CD4-positive, alpha-beta T cell treated with Interleukin-4 for 1 hour (primary cell): ENCODE measurements at regions not wholly inside any gene's neighbourhood (a gene's known extent, or its start where the extent isn't known, plus 50 kb on each side); places are given as distances from the start of the nearest gene placed in this dataset.
"Not testable (repeated sequence)": the region's sequence is repeated elsewhere in the genome, so short reads cannot be mapped to it uniquely, and the experiment has no call there.

Experiments
- DNase-seq, 2 donors: peaks; one replicate each; pipeline ENCODE4 v3.0.0-alpha.2; 2020 to 2022

DNA sequence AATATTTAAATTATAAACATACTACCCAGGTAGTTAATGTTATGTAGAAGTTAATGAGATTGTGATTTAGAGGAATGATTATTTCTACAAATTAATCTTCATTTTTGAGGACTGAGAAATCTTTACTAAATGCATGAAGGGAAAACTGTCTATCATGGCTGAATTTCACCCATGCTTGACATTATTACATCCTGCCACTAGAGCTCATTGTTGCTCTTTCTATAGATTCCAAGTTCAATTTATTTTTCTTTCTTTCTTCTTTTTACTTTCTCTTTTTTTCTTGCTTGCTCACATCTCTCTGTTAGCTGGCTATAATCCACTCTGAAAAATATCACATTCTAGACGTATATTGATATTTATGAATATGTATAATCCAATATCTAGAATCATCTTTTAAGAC is 505.0 kb upstream of the KLHL1 start:
- DNase-seq, result no peak

DNA sequence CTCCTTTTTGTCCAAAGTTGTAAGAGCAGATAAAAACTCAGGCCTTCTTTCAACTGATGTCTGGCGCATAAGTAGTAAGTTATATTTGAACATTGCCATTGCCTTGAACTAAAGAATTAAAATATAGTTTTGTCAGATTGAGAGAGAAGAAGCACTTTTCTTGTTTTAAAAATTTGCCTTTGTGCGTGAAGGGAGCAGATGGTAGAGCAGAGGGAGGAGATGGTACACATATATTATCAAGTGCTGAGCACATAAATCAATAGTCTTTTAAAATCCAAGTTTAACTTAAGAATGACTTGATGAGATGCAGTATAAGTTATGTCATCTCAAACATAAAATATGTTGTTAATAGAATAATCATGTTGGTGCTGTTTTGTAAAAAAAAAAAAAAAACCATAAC is 504.6 kb upstream of the KLHL1 start:
- no peak for DNase-seq

DNA sequence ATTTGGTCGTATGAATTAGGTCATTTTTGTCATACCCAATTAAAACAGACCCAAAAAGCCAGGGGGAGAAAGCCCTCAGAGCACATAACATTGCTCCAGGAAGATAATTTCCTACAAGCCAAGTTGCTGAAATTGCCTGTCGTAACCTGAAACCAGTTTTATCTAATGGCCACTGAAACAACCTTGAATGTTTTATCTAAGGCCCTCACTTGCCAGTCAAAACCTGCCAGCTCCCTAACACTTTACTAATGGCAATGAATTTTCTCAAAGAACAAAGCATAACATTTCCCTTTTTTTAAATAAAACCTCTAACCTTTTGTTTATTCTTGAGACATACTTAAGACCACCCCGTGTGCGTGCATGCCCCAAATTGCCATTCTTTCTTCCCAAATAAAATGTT is 496.2 kb upstream of the KLHL1 start:
- no peak for DNase-seq

DNA sequence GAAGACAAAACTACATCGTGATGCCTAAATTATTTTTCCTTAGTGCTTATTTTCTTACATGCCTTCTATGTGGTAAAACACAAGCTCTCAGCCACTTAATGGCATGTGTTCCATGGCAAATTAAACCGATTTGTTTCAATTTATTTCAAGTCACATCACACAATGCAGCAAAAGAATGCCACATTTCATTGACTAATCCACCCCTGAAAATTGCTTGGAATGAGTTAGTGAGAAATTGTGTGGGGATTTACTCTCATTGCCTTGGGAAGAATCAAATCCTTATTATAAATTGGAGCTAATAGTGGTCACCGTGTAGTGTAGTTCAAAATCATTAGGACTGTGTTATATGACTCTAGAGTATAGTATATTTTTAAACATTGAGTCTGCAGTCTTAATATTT is 485.5 kb upstream of the KLHL1 start:
- no peak for DNase-seq

DNA sequence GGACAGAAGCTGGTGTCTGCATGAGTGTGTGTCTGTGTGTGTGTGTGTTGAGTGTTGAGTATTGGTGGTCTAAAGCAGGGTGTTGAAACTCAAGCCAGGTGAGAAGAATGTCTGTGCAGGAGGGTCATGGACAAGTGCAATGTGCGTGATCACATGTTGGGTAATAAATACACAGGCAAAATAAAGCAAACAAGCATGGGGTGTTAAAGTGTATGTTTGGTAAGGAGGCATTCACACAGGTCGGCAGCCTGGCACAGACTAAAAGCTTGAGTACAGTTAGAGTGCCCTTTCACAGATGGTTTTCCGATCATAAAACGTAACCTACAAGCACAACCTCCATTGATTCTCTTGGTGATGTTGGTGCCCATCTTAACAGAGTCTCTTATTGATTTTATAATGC is 476.9 kb upstream of the KLHL1 start:
- DNase-seq, result no peak

DNA sequence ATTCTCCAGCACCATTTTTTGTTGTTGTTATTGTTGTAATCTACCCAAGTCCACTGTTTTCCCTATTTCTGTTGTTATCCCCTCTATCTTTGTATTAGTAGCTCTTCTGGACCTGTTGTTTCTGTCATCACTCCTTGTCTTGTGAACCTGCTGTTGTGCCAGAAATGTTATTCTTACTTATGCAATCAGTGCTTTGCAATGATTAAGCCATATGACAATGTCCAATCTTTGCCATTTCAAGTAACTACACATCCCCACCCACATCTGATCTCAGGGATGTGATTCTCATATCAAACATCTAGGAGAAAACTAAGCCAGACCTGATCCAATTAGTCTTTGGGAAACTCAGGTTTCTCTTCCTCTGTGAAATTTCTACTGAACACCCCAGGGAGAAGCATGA is 472.6 kb upstream of the KLHL1 start:
- DNase-seq, result no peak

DNA sequence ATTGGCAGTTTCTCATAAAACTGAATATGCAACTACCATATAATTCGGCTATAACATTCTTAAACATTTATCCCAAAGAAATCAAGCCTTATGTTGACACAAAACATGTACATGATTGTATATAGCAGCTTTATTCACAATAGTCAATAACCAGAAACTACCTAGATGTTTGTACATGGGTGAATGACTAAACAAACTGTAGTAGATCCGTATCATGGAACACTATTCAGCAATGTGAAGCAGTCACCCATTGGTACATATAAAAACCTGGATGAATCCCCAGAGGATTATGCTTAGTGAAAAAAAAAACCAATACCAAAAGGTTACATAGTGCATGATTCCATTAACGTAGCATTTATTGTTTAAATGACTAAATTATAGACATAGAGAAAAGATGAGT is 471.7 kb upstream of the KLHL1 start:
- no peak for DNase-seq

DNA sequence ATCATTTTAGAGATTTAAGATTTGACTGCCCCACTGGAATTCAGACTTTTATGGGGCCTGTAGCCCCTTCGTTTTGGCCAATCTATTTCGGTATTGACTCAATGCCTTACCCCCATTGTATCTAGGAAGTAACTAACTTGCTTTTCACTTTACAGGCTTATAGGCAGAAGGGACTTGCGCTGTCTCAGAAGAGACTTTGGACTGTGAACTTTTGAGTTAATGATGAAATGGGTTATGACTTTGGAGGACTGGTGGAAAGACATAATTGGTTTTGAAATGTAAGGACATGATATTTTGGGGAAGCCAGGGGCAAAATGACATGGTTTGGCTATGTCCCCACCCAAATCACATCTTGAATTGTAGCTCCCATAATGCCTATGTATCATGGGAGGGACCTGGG is 463.0 kb upstream of the KLHL1 start:
- no peak for DNase-seq

DNA sequence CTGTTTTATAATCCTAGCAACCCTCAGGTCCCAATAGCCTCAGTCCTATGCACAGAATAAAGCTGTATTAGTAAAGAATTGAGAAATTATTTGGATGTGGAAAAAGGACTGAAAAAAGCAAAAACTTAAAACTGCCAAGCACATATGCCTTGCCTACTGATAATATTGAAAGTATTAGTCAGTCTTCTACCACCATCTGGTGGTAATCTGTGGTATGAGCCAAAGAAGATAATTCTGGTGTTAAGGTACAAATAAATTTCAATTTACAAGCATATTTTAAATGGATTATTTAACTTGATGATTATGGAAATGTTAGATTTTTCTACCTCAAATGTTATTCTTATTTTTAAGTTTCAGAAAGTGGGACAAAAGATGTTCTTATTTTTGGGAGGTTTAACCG is 460.3 kb upstream of the KLHL1 start:
- no peak for DNase-seq

DNA sequence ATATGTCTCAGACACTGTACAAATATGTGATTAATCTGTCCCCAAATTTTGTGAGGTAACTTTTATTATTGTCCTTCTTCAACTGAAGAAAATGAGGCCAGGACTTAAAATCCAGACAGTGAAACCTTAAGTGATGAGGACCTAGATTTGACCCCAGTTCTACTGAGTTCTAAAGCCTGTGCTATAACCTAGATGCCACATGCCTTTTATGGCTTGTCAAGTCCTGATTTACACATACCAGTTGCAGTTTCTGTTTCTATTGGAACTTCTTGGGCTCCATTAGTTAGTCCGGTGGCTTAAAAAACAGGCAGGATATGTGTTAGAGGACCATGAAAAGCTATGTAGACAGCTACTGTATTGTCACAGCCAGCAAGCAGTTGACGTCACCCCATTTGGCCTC is 436.5 kb upstream of the KLHL1 start:
- no peak for DNase-seq

DNA sequence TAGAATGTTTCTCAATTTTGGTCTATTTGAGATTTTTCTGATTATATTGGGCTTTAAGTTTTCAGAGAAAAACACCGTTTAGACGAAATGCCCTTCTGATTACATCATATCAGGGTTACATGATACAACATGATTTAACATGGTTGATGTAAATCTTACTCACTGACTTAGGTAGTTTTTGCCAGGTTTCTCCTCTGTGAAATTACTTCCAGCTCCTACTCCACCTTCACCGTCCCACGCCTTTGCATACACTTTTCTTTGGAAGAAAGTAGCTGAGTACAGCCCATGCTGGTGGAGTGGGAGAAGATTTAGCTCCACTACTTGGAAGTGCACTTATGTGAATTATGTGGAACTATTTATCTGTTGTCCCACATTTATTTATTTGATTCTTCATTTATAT is 433.2 kb upstream of the KLHL1 start:
- DNase-seq, result no peak

DNA sequence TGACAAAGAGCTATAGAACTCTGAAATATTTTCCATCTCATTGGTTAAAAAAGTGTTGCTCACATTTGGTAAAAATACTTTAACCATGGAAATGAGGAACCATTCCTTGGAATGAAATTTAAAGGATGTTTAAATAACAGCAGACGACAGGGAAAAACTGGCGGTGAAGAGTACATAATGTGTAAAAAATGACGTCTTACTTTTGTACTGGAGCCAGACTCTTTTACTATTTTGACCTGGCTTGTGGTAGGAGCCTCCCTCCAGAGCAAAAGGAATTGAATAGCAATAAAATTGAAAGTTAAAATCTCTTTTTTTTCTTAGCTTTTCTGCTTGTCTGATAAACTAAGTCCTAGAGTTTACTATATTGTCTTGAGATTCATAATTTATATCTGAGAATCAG is 426.2 kb upstream of the KLHL1 start:
- DNase-seq, result no peak

DNA sequence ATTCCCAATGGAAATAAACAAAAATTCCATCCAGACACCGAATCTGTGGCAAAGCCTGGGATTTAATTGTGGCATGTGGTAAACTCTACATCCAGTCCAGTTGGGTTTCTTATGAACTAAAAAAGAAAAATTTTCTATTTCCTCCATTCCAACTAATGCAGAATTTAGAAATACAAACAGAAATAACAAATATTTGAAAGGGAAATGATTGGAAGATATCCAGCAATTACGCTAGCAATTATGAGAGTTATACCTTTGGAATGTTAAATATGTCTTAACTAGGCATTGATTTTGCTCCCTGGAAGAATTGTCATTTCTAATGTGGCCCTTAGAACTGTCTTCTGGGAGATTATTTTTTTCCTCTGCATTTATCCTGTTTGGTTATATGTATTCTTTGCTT is 421.4 kb upstream of the KLHL1 start:
- no peak for DNase-seq

DNA sequence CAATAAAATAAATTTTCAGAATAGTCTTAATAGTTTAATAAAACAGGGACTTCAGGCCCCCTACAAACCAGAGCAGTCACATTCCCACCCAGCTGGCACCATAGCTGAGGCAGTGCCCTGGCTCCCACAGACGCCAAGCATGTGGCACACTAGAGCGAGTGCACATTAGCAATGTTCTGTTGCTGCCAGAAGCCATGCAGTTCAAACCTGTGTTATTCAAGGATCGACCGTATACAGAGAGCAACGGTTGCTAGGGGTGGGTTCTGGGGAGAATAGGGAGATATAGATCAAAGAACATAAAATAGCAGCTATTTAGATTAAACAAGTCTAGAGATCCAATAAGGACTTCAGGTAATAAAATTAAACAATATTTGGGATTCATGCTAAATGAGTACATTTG is 419.3 kb upstream of the KLHL1 start:
- DNase-seq, result no peak

DNA sequence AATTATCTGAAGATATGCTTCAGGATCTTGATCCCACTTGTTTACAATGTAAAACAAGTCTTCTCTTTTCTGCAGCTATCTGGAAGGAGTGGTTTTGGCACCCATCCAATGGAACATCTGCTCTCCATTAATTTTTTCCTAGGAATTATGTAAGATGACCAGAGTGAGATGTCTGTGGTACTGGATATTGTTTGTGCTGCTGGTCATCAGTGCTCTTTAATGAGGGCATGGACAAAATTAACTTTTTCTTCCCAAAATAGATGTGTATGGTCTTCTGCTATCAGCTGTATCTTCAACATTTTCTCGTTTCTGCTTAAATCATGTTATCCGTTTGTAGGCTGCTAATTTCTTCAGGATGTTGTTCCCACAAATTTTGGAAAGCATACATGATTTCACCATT is 415.4 kb upstream of the KLHL1 start:
- no peak for DNase-seq

DNA sequence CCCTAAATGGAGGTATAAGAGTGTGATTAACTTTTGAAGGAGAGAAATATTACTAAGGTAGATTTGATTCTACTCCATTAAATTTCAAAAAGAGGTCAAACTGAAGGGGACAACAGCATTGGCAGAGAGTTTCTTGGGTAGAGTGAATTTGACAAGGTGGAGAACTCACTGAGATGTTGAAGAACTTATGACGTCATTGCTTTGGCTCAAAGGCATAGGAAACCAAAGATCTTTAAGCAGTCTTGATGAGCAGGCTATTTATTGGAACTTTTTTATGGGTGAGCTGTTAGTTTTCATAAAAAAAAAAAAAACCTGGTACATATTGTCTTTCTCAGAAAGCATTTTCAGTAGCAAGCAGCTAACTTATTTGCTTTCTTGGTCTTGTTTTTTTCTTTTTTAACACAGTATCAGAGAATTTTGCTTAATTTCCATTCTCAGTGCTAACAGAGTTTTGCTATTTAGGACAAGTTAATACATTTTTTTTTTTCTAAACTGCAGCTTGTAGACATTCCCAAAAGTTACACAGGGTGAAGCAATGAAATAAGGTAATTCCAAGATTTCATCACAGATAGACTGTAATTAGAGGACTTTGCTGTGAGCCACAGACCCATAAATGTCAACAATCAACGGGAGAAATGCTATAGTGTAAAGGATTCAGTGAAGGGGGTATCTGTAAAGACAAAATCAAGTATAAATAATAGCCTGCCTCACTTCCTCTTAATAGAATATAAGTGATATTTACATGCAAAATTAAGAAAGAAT is 412.2 kb upstream of the KLHL1 start:
- no peak for DNase-seq

DNA sequence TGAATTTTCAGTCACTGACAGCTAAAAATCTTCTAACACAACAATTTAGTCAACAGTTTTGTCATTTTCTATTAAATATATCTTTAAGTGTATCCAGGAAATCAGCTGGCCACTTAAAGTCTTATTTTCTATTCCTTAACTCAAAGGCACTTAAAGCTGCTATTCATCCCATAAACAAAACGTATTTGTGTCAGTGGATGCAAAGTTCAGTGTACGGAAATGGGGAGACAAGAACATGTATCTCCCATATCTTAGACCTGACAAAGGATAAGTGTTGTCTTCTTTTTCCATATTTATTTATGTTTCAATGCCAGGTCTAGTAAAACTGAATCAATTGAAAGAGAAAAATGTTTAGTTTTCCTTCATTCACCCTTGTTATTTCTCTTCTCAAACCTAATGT is 409.8 kb upstream of the KLHL1 start:
- no peak for DNase-seq

DNA sequence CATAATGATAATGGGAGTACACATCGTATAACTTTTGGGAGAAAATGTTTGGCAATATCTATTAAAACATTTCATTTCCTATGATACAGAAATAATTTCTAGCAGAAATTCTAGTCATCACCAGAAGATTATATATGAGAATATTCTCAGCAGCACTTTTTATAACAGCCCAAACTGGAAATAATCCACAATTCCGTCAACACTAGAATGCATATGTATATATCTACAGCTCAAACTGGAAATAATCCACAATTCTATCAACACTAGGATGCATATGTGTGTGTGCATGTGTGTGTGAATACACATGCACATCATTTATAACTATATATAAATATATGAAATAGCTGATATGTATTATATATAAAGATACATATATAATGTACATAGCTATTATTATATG is 408.0 kb upstream of the KLHL1 start:
- no peak for DNase-seq

DNA sequence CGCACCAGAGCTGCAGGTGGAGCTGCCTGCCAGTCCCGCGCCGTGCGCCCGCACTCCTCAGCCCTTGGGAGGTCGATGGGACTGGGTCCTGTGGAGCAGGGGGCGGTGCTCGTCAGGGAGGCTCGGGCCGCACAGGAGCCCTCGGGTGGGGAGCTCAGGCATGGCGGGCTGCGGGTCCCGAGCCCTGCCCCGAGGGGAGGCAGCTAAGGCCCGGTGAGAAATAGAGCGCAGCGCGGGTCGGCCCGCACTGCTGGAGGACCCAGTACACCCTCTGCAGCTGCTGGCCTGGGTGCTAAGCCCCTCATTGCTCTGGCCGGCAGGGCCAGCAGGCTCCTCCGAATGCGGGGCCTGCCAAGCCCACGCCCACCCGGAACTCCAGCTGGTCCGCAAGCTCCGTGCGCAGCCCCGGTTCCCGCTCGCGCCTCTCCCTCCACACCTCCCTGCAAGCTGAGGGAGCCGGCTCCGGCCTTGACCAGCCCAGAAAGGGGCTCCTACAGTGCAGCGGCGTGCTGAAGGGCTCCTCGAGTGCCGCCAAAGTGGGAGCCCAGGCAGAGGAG is 403.7 kb upstream of the KLHL1 start:
- DNase-seq, result not testable (repeated sequence)

DNA sequence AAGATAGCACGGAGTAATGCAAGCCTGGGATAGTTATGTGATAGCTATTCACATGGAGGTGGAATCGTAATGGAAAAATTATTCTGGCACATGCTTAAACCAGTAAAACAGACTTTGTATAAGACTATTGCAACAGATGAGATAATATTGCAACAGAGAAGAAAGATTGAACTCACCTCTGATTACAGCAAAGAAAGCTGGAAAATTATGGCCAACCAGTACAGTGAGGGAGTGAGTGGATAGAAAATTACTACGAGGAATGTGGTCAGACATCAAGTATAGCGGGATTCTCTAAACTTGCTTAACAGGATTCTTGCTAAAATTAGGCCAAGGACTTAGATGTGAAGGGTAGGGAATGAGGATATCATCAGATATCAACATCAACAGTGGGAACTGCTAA is 397.6 kb upstream of the KLHL1 start:
- no peak for DNase-seq

DNA sequence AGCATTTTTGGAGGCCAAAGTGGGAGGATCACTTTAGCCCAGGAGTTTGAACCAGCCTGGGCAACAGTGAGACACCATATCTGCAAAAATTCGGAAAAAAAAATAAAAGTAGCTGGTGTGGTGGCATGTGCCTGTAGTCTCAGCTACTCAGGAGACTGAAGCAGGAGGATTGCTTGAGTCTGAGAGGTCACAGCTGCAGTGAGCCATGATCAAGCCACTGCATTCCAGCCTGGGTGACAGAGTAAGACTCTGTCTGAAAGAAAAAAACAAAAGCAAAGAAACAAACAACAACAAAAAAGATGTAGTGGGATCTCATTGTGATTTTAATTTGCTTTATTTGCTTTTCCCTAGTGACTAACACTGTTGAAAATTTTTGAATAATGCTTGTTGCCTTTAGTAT is 394.7 kb upstream of the KLHL1 start:
- no peak for DNase-seq

DNA sequence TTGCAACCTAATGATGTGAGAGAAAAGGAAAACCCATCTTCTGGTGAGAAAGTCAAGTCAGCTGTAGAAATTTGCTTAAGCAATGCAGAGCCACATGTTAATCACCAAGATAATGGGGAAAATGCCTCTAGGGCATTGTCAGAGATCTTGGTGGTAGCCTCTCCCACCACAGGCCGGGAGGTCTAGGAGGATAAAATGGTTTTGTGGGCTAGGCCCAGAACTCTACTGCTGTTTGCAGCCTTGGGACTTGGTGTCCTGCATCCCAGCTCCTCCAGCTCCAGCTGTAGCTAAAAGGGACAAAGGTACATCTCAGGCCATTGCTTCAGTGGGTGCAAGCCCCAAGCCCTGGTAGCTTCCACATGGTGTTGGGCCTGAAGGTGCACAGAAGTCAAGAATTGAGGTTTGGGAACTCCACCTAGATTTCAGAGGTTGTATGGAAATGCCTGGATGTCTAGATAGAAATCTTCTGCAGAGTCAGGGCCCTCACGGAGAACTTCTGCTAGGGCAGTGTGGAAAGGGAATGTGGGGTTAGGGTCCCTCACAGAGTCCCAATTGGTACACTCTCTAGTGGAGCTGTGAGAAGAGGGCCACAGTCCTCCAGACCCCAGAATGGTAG is 382.2 kb upstream of the KLHL1 start:
- no peak for DNase-seq

DNA sequence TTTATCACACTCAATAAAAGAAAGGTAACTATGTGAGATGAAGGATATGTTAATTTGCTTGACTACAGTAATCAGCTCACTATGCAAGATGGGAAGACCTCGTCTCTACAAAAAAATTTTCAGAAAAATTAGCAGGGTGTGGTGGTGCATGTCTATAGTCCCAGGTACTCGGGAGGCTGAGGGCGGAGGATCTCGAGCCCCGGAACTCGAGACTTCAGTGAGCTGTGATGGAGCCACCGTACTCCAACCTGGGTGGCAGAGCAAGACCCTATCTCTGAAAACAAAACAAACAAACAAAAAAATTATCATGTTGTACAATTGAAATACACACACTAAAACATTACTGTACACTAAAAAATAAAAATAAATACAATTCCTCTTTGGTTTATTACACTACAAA is 376.7 kb upstream of the KLHL1 start:
- no peak for DNase-seq

DNA sequence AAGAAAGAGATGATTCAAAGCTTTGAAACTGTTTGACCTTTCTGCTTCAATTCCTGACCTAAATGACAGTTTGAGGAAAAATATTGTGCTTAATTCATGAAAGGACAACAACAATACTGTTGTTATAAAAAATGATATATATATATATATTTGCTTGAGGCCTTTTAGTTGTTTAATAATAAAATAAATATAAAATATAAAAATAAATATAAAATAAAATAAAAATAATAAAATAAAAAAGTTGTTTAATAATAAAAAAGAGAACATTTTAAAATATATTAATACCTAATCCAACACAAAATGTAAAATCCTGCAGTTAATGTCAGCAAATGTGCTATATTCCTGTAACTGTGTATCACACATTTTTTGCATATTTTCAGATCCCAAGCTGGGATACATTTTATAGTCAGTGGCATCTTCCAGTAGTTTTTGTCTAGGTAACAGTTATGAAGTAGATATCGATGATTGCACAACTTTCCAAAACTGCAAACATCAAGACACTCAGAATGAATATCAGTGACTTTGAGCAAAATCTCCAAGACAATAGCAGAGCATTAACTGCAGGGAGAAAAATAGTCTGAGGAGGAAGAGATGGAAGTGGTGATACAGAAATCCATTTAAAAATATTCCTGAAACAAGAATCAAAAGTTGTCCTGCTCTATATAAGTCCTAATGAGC is 375.5 kb upstream of the KLHL1 start:
- DNase-seq, result no peak
